GM19035 (cell line): ENCODE measurements at regions not wholly inside any gene's neighbourhood (a gene's known extent, or its start where the extent isn't known, plus 50 kb on each side); places are given as distances from the start of the nearest gene placed in this dataset.
A peak's percentile ranks its signal among the peaks of the same experiment; 100 is the strongest.

Experiments
- ATAC-seq: cut with Tn5 transposase; IDR thresholded peaks from one replicate; pipeline ENCODE4 v1.9.1; 2021; ENCODE audit not compliant: unreplicated experiment

DNA sequence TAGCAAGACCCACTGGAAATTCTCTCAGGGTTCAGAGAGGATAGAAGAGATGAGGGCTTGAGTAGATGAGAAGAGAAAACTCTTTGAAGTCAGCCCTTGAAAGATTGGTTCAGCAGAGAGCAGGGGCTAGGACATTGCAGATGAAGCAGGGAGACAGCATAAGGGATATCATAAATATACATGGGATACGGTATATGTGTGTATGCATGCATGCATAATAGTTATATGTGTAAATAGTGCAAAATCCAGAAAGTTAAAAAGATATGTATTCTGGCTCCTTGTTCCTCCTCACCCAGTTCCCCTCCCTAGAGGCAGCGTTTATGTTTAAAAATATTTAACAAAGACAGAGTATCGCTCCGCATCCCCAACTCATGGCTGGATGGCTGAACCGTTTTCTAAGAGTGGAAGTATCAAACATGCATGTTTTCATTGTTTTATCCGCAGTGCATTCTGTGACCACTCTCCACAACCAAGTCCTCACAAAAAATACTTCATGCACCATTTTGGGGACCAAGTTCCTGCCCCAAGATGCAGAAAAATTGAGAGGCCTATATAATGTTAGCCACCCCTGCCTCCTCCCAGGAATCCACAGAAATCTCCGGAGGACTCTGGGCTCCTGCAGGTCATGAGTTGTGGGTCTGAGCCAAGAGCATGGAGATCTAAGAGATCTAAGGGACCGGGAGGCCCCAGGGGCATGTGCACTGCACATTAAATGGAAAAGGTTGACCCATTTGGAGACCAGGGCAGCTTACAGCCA, 119.5 kb downstream of the MTX3 start:
- no peak for ATAC-seq

DNA sequence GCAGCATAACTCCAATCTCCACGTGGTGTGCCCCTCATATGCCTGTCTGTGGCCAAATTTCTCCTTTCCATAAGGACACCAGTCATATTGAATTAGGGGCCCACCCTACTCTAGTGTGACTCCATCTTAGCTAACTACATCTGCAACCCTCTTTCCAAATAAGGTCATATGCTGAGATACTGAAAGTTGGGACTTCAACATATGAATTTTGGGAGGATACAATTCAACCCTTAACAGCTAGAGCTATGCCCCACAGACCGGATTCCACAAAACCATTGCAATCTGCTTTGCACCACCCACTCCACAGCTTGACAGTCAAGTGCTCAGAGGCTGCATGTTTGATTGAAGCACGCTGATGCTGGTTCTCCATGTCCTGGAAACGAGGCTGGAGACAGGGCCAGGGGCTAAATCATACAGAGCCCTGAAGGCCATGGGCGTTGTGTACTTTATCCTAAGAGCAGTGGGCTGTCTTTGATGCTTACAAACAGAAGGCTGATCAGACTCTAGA, 122.8 kb downstream of the MTX3 start:
- ATAC-seq: no peak

DNA sequence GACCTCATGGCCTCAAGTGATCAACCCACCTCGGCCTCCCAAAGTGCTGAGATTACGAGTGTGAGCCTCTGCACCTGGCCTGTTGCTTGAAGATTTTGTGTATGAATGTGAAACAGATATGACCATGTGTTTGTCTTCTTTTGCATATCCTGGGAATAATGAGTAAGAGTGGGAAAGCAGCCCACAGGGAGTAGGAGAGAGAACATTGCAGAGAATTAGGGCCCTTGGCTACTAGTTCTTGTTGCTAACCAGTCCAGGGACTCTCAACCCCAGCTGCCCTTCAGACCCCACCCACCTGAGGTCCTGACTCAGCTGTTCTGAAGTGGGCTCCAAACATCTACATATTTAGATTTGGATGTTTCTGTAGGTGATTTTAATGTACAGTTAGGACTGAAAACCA, 125.5 kb downstream of the MTX3 start:
- ATAC-seq: no peak

DNA sequence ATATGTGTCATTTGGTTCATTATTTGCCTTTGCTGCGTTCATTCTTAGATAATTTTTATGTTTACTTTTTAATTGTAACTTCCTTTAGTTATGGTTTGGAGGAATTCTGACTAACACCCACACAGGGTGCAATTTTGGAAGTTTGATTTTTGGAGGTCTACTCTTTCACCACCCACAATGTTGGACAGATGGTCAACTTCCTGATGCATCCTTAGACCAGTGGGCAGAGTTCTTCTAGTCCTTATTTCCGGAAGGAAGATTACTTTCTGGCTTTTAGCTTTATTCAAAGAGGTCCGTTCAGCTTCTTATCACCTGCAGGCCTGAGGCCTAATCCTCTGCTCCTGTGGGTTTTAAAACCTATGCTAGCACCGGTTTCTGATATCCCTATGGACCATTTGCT, 126.7 kb downstream of the MTX3 start:
- ATAC-seq: no peak

DNA sequence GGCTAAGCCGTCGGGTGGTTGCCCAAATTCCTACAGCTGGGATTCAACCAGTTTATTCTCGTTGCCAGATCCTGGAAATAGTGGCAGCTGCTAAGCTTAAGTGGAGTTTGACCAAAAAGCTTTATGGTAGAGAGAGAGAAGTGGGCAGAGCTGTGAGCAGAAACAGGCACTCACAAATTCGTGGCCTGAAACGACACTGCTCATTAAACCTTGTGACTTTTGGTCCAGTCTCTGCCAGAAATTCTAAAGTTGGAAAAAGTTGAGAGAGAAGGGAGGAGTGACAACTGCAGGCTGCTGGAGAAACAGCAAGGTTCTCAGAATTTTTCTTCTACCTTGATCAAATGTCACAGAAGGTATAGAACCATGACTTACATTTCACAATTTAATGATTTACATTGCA, 131.5 kb downstream of the MTX3 start:
- ATAC-seq: no peak

DNA sequence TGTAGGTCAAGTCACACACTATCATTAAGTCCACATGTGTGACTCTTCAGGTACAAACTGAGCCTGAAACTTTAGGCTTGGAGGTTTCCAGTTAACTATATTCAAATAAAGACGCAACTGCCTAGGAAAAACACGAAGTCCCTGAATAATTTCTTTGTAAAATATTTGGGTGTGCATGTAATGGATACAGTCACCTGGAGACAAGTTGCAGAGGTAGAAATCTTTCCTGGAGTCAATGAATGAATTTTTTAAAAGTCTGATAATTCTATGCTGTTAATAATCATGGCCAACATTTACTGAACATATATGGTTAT, 132.7 kb downstream of the MTX3 start:
- ATAC-seq: no peak

DNA sequence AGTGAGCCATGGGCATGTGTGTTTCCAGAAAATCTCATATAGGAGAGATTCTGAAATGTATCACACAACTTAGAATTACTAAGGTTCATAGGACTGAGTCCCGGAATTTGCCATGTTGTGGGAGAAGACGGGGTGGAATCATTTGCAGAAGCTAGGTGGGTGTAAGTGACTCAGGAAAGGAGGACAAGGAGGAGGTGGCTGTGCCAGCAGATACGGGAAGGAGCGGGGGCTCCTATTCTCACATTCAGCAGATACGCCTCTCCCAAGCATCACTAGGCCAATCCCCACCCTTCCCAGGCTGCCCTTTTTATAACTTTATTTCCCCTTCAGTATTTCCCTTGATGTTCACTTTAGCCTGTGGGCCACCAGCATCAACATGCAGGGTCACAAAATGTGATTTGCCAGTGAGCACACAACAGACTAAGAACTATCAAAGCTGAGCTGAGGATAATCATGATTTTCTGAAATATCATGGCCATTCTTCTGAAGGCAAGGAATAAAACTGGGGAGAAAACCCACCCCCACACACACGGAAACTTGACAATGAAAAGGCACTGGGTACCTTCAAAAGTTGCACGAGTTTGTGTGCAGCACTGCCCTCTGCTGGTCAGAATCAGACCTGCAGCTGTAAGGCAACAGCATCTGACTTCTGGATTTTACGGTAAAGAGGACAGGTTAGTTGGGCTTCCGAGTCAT, 133.2 kb downstream of the MTX3 start:
- ATAC-seq: peak; percentile 52

DNA sequence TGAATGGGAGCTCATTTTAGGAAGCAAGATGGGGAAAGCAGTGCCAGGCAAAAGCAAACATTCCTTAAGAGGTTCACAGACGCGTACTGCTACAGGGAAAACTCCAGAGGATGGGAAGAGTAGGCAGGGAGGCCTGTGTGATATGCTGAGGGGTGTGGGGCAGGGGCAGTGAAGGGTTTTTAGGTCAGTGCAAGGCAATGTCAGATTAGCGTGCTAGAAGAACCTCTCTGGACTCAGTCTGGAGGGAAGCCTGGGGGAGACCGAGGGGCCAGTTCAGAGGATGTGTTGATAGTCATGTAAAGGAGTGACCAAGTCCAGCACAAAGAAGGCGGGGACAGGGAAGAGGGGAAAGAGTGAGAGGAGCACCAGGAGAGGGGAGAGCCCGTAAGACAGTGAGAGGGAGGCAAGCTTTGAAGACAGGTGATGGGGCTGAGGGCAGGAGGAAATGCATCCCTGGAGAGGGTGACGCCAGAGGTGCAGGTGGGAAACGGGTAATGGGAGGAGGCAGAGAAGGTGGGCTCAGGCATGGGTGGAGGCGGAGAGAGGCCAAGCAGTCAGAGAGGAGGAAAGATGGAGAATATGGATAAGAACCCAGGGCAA, 134.5 kb downstream of the MTX3 start:
- ATAC-seq: no peak

DNA sequence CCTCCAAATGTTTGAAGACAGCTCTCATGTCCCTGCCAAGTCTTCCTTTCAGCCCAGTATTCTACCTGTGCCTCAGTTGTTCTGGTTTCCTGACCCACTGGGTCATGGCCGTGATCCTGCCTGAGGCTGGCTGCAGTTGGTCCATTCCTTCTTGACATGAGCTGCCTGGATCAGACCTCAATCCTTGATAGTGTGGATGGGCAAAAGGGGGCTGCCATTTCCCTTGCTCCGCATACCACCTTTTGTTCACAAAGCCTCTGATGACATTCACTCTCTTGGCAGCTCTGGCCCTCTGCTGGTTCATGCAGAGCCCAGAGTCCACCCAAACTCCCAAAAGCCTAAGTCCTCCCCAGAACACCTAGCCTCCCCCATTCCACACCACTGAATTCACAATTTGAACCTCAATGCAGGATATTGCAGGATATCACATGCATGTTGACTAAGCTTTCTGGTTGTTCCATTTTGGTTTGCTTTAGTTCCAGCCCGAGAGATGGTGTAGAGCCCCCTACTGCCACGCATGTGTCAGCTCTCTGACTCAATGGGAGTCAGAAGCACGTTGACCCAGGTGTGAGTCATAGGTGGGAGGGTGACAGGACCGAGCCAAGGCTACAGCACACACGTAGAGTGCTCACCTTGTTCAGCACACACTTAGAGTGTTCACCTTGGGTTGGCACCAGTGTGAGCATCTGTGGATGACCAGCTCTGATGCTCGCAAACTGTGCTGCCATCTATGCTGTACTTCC, 137.2 kb downstream of the MTX3 start:
- no peak for ATAC-seq

DNA sequence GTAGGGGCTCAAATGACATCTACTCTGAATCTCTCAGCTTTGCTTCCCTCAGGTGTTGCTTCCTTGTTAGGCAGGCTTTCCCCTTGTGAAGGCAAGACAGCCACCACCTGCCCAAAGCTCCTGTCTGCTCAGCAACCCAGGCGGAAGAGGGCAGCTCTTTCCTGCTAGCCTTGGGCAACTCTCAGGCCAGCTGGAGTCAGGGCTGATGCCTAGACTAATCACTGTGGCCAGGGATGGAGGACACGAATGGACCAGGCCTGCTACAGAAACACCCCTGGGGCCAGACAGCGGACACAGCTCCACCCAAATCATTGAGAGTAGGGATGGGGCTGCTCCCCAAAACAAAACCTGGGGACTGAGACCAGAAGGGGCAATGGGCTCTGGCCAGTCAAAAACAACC, 138.0 kb downstream of the MTX3 start:
- no peak for ATAC-seq

DNA sequence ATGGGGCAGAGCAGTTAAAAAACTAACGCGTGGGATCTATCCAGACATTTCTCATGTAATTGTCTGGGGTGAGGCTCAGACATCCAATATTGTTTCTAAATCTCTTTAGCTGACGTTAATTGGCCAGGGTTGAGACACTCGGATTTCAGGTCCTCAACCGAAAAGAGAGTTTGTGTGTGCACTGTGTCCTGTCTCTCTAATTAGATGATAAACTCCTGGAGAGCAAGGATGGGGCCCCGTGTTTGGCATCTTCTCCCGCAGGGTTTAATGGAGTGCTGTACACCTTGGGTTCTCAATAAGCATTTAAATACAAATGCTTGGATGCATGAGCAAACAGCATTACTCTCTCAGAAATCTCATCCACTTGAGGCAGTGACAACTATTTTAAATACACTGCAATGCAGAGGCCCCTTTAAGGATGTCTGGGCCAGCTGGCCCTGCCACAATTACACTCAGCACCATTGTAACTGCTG, 139.6 kb downstream of the MTX3 start:
- ATAC-seq: no peak

DNA sequence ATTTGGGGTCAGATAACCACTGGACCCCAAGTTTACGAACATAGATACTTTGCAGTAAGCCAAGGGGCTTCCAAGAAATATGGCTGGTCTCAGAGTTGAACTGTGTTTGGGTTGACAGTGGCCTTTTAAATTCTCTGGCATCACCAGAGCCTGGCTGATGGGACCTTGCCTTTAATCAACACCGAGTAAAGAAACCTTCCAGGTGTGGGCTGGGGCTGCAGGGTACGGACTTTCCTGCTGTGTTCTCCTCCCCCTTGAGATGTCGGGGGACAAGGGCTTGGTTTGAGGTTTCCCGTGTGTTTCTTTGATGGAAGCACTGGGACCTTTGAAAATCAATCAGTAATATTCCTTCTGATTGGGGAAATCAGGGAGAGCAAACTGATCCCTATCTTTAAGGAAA, 140.1 kb downstream of the MTX3 start:
- ATAC-seq: no peak

DNA sequence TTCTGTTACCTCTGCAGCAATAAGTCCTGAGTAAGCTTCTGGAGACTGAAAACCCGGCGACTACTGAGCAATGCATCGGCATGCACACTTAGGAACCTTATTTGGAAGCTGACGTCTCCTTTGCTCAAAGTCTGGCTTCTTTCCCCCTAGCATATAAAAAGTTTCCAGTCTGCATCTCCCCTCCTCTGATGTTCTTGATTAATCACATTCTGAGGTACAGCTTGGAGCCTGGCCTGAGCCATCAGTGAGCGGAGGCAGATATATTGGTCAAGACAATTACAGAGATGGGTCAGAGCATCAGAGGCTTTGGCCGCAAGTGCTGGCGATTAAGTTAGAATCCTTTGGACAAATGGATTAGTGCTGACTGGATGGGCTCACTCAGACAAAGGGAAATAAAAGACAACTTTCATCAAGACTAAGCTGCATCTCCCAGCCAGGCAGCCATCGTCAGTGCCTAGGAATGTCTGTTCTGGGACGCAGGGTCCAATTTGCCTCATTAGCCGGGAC, 140.7 kb downstream of the MTX3 start:
- no peak for ATAC-seq

DNA sequence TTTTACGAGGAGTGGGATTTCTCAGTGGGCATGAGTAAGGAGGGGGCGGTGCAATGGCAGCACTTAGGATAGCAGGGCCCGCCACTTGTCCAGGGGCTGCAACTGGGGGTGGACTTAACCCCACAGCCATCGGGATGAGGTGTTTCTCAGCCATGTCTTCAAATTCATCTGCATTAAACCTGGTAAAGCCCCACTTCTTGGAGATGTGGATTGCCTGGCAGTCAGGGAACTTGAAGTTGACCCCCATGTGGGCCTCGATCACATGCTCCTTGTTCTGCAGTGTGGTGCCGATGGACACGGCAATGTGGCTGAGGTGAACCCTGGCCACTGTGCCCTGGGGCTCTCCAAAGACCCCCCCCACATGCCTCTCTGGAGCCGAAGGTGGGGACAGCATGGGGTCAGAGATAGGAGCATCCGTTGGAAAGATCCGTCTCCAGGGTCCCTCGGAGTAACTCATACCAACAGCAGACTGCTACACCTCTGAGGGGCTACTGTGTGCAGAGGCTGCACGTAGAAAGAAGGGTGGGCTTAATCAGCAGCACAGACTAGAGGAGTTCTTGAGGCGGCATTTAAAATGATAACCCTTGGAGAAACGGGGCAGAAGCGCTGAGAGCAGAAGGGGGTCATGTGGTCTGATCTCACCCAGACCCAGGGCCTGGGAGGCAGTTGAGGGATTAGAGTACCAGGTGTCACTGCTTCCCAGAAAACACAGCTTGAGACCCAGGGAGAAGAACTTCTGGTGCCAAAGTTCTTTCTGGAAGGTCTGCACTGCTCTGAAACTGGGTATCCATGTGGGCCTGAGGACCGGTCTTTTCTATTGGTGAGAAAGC, 141.4 kb downstream of the MTX3 start:
- ATAC-seq: no peak
